Prostate gland (tissue), 2 donors: ENCODE measurements at regions not wholly inside any gene's neighbourhood (a gene's known extent, or its start where the extent isn't known, plus 50 kb on each side); places are given as distances from the start of the nearest gene placed in this dataset.

Experiments used
- POLR2A ChIP-seq: fragments of 450-650 bp; IDR thresholded peaks from one replicate; pipeline ENCODE4 v1.6.1; 2016; ENCODE audit warnings: antibody characterized with exemption, mild to moderate bottlenecking
- POLR2AphosphoS5 ChIP-seq: sonication (generic); formaldehyde crosslinking; IDR thresholded peaks from one replicate; pipeline ENCODE4 v1.6.1; 2017; ENCODE audit warnings: antibody characterized with exemption
- TF ChIP-seq, protein P1 (sequence below), 4 experiments: fragments of 200-600 bp in 2 of 4; fragments of 450-650 bp in 2 of 4; sonication (generic) in 2 of 4; IDR thresholded peaks; 1 replicate in 3 of 4; 2 replicates in 1 of 4; pipeline ENCODE4 v1.5.1; 2016 to 2019; ENCODE audit warnings: antibody characterized with exemption in 4 of 4, mild to moderate bottlenecking in 2 of 4, moderate library complexity in 2 of 4

DNA sequence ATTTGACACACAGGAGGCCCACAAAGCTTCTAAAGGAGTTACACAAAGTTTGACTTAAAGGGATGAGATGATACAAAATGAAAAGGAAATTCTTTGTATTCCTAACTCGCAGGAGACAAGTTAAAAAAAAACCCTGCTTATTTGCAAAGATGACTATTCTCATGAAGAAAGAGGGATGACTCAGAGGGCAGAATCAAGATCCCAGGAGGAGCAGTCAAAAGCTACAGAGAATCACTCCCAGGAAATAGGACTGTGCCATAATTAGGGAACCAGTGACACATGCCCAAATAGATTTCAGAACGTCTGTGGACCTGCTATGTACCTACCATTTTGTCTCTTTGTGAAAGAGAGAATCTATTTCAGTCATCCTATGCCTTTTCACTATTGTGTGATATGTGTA is 103.5 kb upstream of the ARRDC3 start:
- TF ChIP-seq, protein P1, sequence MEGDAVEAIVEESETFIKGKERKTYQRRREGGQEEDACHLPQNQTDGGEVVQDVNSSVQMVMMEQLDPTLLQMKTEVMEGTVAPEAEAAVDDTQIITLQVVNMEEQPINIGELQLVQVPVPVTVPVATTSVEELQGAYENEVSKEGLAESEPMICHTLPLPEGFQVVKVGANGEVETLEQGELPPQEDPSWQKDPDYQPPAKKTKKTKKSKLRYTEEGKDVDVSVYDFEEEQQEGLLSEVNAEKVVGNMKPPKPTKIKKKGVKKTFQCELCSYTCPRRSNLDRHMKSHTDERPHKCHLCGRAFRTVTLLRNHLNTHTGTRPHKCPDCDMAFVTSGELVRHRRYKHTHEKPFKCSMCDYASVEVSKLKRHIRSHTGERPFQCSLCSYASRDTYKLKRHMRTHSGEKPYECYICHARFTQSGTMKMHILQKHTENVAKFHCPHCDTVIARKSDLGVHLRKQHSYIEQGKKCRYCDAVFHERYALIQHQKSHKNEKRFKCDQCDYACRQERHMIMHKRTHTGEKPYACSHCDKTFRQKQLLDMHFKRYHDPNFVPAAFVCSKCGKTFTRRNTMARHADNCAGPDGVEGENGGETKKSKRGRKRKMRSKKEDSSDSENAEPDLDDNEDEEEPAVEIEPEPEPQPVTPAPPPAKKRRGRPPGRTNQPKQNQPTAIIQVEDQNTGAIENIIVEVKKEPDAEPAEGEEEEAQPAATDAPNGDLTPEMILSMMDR (IDR thresholded peaks at IDR 0.05): no peak
- TF ChIP-seq POLR2AphosphoS5: no peak
- TF ChIP-seq POLR2A: no peak
